ENCODE measurements at regions not wholly inside any gene's neighbourhood (a gene's known extent, or its start where the extent isn't known, plus 50 kb on each side); places are given as distances from the start of the nearest gene placed in this dataset.

DNA sequence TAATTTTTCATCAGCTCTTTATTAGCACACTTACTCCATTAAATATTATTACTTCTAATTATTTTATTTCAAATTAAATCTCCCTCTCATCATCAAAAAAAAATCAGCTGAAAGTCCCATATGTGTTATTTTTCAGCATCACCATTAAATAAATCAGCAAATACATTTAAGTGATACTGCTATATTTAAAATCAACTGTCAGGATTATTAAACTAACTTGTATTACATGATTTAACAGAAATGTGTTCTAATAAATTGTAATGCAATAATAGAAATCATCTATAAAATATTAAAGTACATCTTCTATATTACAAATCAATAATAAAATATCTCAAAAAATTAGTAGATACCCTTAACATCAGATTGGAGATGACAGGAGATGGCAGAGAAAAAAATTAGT lies 538.6 kb upstream of the MIR17HG start:
- TF ChIP-seq, protein P1, sequence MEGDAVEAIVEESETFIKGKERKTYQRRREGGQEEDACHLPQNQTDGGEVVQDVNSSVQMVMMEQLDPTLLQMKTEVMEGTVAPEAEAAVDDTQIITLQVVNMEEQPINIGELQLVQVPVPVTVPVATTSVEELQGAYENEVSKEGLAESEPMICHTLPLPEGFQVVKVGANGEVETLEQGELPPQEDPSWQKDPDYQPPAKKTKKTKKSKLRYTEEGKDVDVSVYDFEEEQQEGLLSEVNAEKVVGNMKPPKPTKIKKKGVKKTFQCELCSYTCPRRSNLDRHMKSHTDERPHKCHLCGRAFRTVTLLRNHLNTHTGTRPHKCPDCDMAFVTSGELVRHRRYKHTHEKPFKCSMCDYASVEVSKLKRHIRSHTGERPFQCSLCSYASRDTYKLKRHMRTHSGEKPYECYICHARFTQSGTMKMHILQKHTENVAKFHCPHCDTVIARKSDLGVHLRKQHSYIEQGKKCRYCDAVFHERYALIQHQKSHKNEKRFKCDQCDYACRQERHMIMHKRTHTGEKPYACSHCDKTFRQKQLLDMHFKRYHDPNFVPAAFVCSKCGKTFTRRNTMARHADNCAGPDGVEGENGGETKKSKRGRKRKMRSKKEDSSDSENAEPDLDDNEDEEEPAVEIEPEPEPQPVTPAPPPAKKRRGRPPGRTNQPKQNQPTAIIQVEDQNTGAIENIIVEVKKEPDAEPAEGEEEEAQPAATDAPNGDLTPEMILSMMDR (conservative IDR thresholded peaks at IDR 0.05; ENCODE audit: low read depth, low read length), result no peak
- TF ChIP-seq EZH2phosphoT487 (IDR thresholded peaks at IDR 0.05; ENCODE audit: borderline replicate concordance, low read length) (no peak), EZH2 (IDR thresholded peaks at IDR 0.05; ENCODE audit: low read length, unreplicated experiment) (no peak)
